ENCODE measurements at regions not wholly inside any gene's neighbourhood (a gene's known extent, or its start where the extent isn't known, plus 50 kb on each side); places are given as distances from the start of the nearest gene placed in this dataset.

DNA sequence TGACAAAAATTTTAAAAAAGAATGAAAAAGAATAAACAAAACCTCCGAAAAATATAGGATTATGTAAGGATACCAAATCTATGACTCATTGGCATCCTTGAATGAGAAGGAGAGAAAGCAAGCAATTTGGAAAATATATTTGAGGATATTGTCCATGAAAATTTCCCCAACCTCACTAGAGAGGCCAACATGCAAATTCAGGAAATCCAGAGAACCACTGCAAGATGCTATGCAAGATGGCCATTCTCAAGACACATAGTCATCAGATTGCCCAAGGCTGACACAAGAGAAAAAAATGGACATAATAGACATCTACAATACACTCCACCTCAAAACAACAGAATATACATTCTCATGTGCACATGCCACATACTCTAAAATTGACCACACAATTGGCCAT is 135.9 kb upstream of the SPANXB1 start:
- TF ChIP-seq, protein P1, sequence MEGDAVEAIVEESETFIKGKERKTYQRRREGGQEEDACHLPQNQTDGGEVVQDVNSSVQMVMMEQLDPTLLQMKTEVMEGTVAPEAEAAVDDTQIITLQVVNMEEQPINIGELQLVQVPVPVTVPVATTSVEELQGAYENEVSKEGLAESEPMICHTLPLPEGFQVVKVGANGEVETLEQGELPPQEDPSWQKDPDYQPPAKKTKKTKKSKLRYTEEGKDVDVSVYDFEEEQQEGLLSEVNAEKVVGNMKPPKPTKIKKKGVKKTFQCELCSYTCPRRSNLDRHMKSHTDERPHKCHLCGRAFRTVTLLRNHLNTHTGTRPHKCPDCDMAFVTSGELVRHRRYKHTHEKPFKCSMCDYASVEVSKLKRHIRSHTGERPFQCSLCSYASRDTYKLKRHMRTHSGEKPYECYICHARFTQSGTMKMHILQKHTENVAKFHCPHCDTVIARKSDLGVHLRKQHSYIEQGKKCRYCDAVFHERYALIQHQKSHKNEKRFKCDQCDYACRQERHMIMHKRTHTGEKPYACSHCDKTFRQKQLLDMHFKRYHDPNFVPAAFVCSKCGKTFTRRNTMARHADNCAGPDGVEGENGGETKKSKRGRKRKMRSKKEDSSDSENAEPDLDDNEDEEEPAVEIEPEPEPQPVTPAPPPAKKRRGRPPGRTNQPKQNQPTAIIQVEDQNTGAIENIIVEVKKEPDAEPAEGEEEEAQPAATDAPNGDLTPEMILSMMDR (IDR thresholded peaks at IDR 0.05) = no peak
- TF ChIP-seq POLR2A (IDR thresholded peaks at IDR 0.05) = no peak
- no peak for TF ChIP-seq POLR2AphosphoS5 (IDR thresholded peaks at IDR 0.05)
